ENCODE measurements at regions not wholly inside any gene's neighbourhood (a gene's known extent, or its start where the extent isn't known, plus 50 kb on each side); places are given as distances from the start of the nearest gene placed in this dataset.

DNA sequence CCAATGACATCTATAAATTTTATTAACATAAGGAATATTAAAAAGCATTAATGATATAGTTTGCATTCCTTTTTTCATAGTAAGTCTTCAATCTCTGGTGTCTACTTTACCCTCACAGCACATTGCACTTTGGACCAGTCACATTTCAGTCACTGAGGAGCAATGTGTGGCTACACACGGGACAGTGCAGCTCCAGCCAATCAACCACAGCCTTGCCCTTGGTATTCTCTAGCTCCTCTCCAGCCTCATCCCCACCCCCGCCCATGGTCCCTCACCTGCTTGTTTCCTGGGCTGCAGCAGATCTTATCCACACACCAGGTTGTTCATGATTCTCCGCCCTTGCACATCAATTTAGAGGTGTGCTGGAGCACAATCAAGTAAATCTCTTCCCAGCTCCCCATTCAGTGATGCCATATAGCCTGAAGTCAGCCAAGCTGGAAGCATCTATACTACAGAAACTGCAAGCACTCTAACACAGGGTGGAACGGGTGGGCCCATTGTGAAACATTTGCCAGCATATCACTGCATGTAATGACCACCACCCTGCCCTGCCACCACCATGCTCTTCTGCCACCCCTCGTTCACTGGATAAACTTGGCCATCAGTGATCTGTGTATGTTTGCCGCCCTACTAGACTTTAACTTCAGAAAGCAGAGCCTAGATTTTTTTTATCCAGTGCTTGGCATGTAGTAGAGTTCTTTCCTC lies 93.0 kb upstream of the SLC44A3 start:
- CTCF ChIA-PET: no interaction called here
- TF ChIP-seq, protein P1, sequence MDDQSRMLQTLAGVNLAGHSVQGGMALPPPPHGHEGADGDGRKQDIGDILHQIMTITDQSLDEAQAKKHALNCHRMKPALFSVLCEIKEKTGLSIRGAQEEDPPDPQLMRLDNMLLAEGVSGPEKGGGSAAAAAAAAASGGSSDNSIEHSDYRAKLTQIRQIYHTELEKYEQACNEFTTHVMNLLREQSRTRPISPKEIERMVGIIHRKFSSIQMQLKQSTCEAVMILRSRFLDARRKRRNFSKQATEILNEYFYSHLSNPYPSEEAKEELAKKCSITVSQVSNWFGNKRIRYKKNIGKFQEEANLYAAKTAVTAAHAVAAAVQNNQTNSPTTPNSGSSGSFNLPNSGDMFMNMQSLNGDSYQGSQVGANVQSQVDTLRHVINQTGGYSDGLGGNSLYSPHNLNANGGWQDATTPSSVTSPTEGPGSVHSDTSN (CRISPR knock-in tag; IDR thresholded peaks at IDR 0.05): no peak
- TF ChIP-seq ZNF548 (tag by site-specific recombination; IDR thresholded peaks at IDR 0.05): no peak
- TF ChIP-seq YY1 (tag by site-specific recombination; IDR thresholded peaks at IDR 0.05): no peak
- Histone ChIP-seq H3K4me3 (ENCODE audit: low read depth, low read length) (no peak overlapping the region), H3K4me1 (ENCODE audit: control insufficient read depth, insufficient read depth, low read length) (peaks cover 4% of the 10 kb centered on the region; the same call in 1 of the 2 replicates), H3K36me3 (ENCODE audit: control insufficient read depth in 2 of 2, insufficient read depth in 1 of 2, low read length in 2 of 2) (no peaks in the 10 kb centered on the region), H3K27ac (ENCODE audit: extremely low read depth, low read depth, low read length) (no peak overlapping the region), H3K9me3 (ENCODE audit: control insufficient read depth, insufficient read depth, low read depth, low read length) (no peaks in the 10 kb centered on the region)
- POLR2A ChIA-PET: no interaction called here

DNA sequence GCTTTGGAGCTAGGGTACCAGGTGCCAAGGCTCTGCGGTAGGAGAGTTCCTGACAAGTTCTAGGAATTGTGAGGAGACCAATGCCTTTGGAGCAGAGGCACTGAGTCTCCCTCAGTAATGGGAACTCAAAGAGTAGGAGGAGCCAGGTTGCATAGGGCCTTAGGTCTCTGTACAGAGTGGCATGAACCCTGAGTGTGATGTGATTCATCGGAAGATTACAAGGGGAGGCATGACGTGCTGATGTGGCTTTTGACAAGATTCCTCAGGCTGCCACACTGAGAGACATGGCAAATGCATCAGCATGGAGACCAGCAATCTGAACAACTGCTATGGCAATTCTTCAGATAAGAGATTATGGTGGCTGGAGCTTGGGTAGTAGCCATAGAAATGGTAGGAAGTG lies 94.6 kb upstream of the SLC44A3 start:
- no peak for TF ChIP-seq ZNF266 (tag by site-specific recombination; IDR thresholded peaks at IDR 0.05; ENCODE audit: low read depth)
- TF ChIP-seq ZNF311 (tag by site-specific recombination; IDR thresholded peaks at IDR 0.05; ENCODE audit: borderline replicate concordance): no peak
- no peak for TF ChIP-seq ZNF701 (tag by site-specific recombination; IDR thresholded peaks at IDR 0.05)
- TF ChIP-seq ZFP69B (tag by site-specific recombination; IDR thresholded peaks at IDR 0.05): no peak
- peaks cover 4% of the 10 kb centered on the region; the same call in 1 of the 2 replicates for H3K4me1 ChIP-seq (ENCODE audit: control insufficient read depth, insufficient read depth, low read length)
- H3K36me3 ChIP-seq (ENCODE audit: control insufficient read depth in 2 of 2, insufficient read depth in 1 of 2, low read length in 2 of 2): no peaks in the 10 kb centered on the region
- H3K27ac ChIP-seq (ENCODE audit: extremely low read depth, low read depth, low read length): no peak overlapping the region
- POLR2A ChIA-PET: no interaction called here
- H3K9me3 ChIP-seq (ENCODE audit: control insufficient read depth, insufficient read depth, low read depth, low read length): no peaks in the 10 kb centered on the region
- no peak overlapping the region for H3K4me3 ChIP-seq (ENCODE audit: low read depth, low read length)
- CTCF ChIA-PET: interaction anchor here (0.6 kb wide), 1 partner anchor 121 kb away, joined by 3 read pairs; no protein-coding TSS in a partner anchor

DNA sequence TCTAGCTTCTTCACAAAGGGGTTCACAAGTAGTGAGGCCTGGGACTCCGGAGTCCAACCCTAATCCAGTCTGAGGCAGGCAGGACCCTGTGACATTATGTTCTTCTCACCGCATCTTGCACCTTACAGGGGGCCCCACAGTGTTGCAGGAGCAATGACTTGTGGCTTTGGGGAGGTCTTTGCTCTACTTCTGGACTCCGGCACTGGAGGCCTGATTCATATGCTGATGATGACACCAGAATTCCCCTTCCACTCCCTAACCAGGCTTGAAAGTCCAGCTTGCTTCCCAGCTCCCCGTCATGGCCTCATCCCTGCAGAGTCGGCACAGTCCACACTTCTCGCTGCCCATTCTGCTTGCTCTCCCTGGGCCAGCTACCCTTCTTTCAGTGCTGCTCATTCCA lies 96.3 kb upstream of the SLC44A3 start:
- no peak overlapping the region for H3K27ac ChIP-seq (ENCODE audit: extremely low read depth, low read depth, low read length)
- no peak overlapping the region for H3K4me3 ChIP-seq (ENCODE audit: low read depth, low read length)
- CTCF ChIA-PET: no interaction called here
- H3K36me3 ChIP-seq (ENCODE audit: control insufficient read depth in 2 of 2, insufficient read depth in 1 of 2, low read length in 2 of 2): no peaks in the 10 kb centered on the region
- POLR2A ChIA-PET: no interaction called here
- H3K9me3 ChIP-seq (ENCODE audit: control insufficient read depth, insufficient read depth, low read depth, low read length): no peaks in the 10 kb centered on the region
- TF ChIP-seq ZFHX2 (tag by site-specific recombination; conservative IDR thresholded peaks at IDR 0.05) (no peak), KLF7 (tag by site-specific recombination; IDR thresholded peaks at IDR 0.05; ENCODE audit: borderline replicate concordance) (no peak)
- TF ChIP-seq, protein P2, sequence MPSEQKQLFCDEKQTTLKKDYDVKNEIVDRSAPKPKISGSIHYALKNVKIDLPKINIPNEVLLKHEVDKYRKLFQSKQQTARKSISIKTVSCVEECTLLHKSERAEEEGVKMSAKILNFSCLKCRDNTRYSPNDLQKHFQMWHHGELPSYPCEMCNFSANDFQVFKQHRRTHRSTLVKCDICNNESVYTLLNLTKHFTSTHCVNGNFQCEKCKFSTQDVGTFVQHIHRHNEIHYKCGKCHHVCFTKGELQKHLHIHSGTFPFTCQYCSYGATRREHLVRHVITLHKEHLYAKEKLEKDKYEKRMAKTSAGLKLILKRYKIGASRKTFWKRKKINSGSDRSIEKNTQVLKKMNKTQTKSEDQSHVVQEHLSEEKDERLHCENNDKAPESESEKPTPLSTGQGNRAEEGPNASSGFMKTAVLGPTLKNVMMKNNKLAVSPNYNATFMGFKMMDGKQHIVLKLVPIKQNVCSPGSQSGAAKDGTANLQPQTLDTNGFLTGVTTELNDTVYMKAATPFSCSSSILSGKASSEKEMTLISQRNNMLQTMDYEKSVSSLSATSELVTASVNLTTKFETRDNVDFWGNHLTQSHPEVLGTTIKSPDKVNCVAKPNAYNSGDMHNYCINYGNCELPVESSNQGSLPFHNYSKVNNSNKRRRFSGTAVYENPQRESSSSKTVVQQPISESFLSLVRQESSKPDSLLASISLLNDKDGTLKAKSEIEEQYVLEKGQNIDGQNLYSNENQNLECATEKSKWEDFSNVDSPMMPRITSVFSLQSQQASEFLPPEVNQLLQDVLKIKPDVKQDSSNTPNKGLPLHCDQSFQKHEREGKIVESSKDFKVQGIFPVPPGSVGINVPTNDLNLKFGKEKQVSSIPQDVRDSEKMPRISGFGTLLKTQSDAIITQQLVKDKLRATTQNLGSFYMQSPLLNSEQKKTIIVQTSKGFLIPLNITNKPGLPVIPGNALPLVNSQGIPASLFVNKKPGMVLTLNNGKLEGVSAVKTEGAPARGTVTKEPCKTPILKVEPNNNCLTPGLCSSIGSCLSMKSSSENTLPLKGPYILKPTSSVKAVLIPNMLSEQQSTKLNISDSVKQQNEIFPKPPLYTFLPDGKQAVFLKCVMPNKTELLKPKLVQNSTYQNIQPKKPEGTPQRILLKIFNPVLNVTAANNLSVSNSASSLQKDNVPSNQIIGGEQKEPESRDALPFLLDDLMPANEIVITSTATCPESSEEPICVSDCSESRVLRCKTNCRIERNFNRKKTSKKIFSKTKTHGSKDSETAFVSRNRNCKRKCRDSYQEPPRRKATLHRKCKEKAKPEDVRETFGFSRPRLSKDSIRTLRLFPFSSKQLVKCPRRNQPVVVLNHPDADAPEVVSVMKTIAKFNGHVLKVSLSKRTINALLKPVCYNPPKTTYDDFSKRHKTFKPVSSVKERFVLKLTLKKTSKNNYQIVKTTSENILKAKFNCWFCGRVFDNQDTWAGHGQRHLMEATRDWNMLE (tag by site-specific recombination; conservative IDR thresholded peaks at IDR 0.05; ENCODE audit: low read depth): no peak
- peaks cover 4% of the 10 kb centered on the region; the same call in 1 of the 2 replicates for H3K4me1 ChIP-seq (ENCODE audit: control insufficient read depth, insufficient read depth, low read length)

DNA sequence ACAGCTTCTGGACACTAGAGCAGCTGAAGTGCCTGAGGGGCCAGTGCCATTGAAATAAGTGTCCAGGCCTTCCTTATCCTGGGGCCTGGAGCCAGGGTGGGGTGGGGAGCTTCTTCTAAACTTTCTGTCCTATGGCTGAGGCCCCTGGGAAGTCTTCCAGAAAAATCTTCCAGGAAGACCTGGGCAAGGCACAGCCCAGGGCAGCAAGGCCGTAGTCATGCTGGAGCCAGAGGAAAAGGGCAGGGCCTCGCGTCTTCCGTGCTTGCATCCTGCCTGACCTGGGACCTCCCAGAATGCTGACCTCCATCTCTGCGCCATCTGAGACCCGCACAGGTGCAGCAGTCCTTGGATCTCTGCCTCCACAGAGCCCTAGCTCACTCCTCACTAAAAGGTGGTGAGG lies 96.7 kb upstream of the SLC44A3 start:
- POLR2A ChIA-PET: no interaction called here
- TF ChIP-seq ZNF10 (tag by site-specific recombination; IDR thresholded peaks at IDR 0.05) (no peak), GLI4 (tag by site-specific recombination; IDR thresholded peaks at IDR 0.05) (no peak), ZNF404 (tag by site-specific recombination; IDR thresholded peaks at IDR 0.05) (no peak), ZBTB20 (tag by site-specific recombination; IDR thresholded peaks at IDR 0.05) (no peak), ZNF747 (tag by site-specific recombination; IDR thresholded peaks at IDR 0.05) (no peak), ZNF473 (tag by site-specific recombination; IDR thresholded peaks at IDR 0.05) (no peak), ZNF2 (tag by site-specific recombination; IDR thresholded peaks at IDR 0.05) (no peak)
- TF ChIP-seq, protein P3, sequence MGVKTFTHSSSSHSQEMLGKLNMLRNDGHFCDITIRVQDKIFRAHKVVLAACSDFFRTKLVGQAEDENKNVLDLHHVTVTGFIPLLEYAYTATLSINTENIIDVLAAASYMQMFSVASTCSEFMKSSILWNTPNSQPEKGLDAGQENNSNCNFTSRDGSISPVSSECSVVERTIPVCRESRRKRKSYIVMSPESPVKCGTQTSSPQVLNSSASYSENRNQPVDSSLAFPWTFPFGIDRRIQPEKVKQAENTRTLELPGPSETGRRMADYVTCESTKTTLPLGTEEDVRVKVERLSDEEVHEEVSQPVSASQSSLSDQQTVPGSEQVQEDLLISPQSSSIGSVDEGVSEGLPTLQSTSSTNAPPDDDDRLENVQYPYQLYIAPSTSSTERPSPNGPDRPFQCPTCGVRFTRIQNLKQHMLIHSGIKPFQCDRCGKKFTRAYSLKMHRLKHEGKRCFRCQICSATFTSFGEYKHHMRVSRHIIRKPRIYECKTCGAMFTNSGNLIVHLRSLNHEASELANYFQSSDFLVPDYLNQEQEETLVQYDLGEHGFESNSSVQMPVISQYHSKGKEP (tag by site-specific recombination; IDR thresholded peaks at IDR 0.05): no peak
- TF ChIP-seq, protein P4, sequence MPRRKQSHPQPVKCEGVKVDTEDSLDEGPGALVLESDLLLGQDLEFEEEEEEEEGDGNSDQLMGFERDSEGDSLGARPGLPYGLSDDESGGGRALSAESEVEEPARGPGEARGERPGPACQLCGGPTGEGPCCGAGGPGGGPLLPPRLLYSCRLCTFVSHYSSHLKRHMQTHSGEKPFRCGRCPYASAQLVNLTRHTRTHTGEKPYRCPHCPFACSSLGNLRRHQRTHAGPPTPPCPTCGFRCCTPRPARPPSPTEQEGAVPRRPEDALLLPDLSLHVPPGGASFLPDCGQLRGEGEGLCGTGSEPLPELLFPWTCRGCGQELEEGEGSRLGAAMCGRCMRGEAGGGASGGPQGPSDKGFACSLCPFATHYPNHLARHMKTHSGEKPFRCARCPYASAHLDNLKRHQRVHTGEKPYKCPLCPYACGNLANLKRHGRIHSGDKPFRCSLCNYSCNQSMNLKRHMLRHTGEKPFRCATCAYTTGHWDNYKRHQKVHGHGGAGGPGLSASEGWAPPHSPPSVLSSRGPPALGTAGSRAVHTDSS (tag by site-specific recombination; IDR thresholded peaks at IDR 0.05): no peak

More for the DNA sequence above, 96.7 kb upstream of the SLC44A3 start:
- Histone ChIP-seq H3K27ac (ENCODE audit: extremely low read depth, low read depth, low read length) (no peak overlapping the region), H3K9me3 (ENCODE audit: control insufficient read depth, insufficient read depth, low read depth, low read length) (no peaks in the 10 kb centered on the region), H3K4me1 (ENCODE audit: control insufficient read depth, insufficient read depth, low read length) (peaks cover 4% of the 10 kb centered on the region; the same call in 1 of the 2 replicates), H3K36me3 (ENCODE audit: control insufficient read depth in 2 of 2, insufficient read depth in 1 of 2, low read length in 2 of 2) (no peaks in the 10 kb centered on the region), H3K4me3 (ENCODE audit: low read depth, low read length) (no peak overlapping the region)
- CTCF ChIA-PET: no interaction called here
